ENCODE measurements at regions not wholly inside any gene's neighbourhood (a gene's known extent, or its start where the extent isn't known, plus 50 kb on each side); places are given as distances from the start of the nearest gene placed in this dataset.
"Not testable (repeated sequence)": the region's sequence is repeated elsewhere in the genome, so short reads cannot be mapped to it uniquely, and the experiment has no call there.

GRCh38 chr14:22238320-22238719 is 350.7 kb downstream of the DAD1 start:
- TF ChIP-seq, protein P1, sequence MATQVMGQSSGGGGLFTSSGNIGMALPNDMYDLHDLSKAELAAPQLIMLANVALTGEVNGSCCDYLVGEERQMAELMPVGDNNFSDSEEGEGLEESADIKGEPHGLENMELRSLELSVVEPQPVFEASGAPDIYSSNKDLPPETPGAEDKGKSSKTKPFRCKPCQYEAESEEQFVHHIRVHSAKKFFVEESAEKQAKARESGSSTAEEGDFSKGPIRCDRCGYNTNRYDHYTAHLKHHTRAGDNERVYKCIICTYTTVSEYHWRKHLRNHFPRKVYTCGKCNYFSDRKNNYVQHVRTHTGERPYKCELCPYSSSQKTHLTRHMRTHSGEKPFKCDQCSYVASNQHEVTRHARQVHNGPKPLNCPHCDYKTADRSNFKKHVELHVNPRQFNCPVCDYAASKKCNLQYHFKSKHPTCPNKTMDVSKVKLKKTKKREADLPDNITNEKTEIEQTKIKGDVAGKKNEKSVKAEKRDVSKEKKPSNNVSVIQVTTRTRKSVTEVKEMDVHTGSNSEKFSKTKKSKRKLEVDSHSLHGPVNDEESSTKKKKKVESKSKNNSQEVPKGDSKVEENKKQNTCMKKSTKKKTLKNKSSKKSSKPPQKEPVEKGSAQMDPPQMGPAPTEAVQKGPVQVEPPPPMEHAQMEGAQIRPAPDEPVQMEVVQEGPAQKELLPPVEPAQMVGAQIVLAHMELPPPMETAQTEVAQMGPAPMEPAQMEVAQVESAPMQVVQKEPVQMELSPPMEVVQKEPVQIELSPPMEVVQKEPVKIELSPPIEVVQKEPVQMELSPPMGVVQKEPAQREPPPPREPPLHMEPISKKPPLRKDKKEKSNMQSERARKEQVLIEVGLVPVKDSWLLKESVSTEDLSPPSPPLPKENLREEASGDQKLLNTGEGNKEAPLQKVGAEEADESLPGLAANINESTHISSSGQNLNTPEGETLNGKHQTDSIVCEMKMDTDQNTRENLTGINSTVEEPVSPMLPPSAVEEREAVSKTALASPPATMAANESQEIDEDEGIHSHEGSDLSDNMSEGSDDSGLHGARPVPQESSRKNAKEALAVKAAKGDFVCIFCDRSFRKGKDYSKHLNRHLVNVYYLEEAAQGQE (IDR thresholded peaks at IDR 0.05; ENCODE audit: low read depth) = not testable (repeated sequence)
- TF ChIP-seq, protein P2, sequence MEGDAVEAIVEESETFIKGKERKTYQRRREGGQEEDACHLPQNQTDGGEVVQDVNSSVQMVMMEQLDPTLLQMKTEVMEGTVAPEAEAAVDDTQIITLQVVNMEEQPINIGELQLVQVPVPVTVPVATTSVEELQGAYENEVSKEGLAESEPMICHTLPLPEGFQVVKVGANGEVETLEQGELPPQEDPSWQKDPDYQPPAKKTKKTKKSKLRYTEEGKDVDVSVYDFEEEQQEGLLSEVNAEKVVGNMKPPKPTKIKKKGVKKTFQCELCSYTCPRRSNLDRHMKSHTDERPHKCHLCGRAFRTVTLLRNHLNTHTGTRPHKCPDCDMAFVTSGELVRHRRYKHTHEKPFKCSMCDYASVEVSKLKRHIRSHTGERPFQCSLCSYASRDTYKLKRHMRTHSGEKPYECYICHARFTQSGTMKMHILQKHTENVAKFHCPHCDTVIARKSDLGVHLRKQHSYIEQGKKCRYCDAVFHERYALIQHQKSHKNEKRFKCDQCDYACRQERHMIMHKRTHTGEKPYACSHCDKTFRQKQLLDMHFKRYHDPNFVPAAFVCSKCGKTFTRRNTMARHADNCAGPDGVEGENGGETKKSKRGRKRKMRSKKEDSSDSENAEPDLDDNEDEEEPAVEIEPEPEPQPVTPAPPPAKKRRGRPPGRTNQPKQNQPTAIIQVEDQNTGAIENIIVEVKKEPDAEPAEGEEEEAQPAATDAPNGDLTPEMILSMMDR (IDR thresholded peaks at IDR 0.05 in 2 of 3, conservative IDR thresholded peaks at IDR 0.05 in 1 of 3; ENCODE audit: borderline replicate concordance in 1 of 3, insufficient read depth in 1 of 3, low read depth in 2 of 3, low read length in 2 of 3) = not testable (repeated sequence)
- TF ChIP-seq ZBTB33 (IDR thresholded peaks at IDR 0.05; ENCODE audit: extremely low read depth, insufficient replicate concordance, low read length); JUND (IDR thresholded peaks at IDR 0.05); EZH2 (IDR thresholded peaks at IDR 0.05); POLR2A (IDR thresholded peaks at IDR 0.05; ENCODE audit: borderline replicate concordance, extremely low read depth, insufficient read depth, insufficient read length); POLR2AphosphoS5 (IDR thresholded peaks at IDR 0.05; ENCODE audit: low read depth, low read length); EGR1 (IDR thresholded peaks at IDR 0.05; ENCODE audit: low read depth); ZNF274 (IDR thresholded peaks at IDR 0.05; ENCODE audit: low read depth, low read length); YY1 (IDR thresholded peaks at IDR 0.05; ENCODE audit: extremely low read depth, insufficient replicate concordance, low read depth, low read length); CEBPB (IDR thresholded peaks at IDR 0.05; ENCODE audit: low read depth); SIN3A (IDR thresholded peaks at IDR 0.05; ENCODE audit: low read depth); RAD21 (IDR thresholded peaks at IDR 0.05; ENCODE audit: low read depth); FOSL1 (IDR thresholded peaks at IDR 0.05; ENCODE audit: low read depth): not testable (repeated sequence)
